ENCODE measurements at regions not wholly inside any gene's neighbourhood (a gene's known extent, or its start where the extent isn't known, plus 50 kb on each side); places are given as distances from the start of the nearest gene placed in this dataset.

GRCh38 chr15:46120713-46121112 lies 485.9 kb downstream of the SQOR start:
- DNase-seq, result no peak

GRCh38 chr15:46121441-46121840 lies 486.6 kb downstream of the SQOR start:
- DNase-seq, result no peak

GRCh38 chr15:46126581-46126980 lies 491.8 kb downstream of the SQOR start:
- no peak for DNase-seq

GRCh38 chr15:46127361-46127874 lies 492.6 kb downstream of the SQOR start:
- no peak for DNase-seq

GRCh38 chr15:46129145-46129544 lies 494.3 kb downstream of the SQOR start:
- no peak for DNase-seq

- DNase-seq, result no peak
Measured at GRCh38 chr15:46131876-46132275, 497.0 kb downstream of the SQOR start.

GRCh38 chr15:46137443-46137842 lies 502.6 kb downstream of the SQOR start:
- no peak for DNase-seq

GRCh38 chr15:46146002-46146401 lies 511.2 kb downstream of the SQOR start:
- DNase-seq, result no peak

GRCh38 chr15:46146915-46147314 lies 512.1 kb downstream of the SQOR start:
- DNase-seq, result no peak

- DNase-seq, result no peak
Measured at GRCh38 chr15:46151786-46152185, 517.0 kb downstream of the SQOR start.

GRCh38 chr15:46166750-46167149 lies 531.9 kb downstream of the SQOR start:
- DNase-seq, result no peak

GRCh38 chr15:46170326-46170725 lies 535.5 kb downstream of the SQOR start:
- DNase-seq, result no peak

- no peak for DNase-seq
Measured at GRCh38 chr15:46174122-46174521, 539.3 kb downstream of the SQOR start.

GRCh38 chr15:46177219-46177618 lies 542.4 kb downstream of the SQOR start:
- no peak for DNase-seq

GRCh38 chr15:46178138-46178537 lies 543.3 kb downstream of the SQOR start:
- DNase-seq, result no peak

GRCh38 chr15:46207341-46207740 lies 572.5 kb downstream of the SQOR start:
- DNase-seq, result no peak

GRCh38 chr15:46213551-46213950 lies 578.7 kb downstream of the SQOR start:
- DNase-seq, result no peak

- DNase-seq, result no peak
Measured at GRCh38 chr15:46222826-46223225, 588.0 kb downstream of the SQOR start.

- no peak for DNase-seq
Measured at GRCh38 chr15:46229263-46229662, 594.4 kb downstream of the SQOR start.

- no peak for DNase-seq
Measured at GRCh38 chr15:46231786-46232185, 597.0 kb downstream of the SQOR start.

- no peak for DNase-seq
Measured at GRCh38 chr15:46232471-46232870, 597.6 kb downstream of the SQOR start.

GRCh38 chr15:46242935-46243334 lies 608.1 kb downstream of the SQOR start:
- DNase-seq, result no peak

GRCh38 chr15:46251903-46252302 lies 617.1 kb downstream of the SQOR start:
- peak; percentile 2 for DNase-seq

GRCh38 chr15:46258056-46258455 lies 623.2 kb downstream of the SQOR start:
- no peak for DNase-seq

- no peak for DNase-seq
Measured at GRCh38 chr15:46260937-46261336, 626.1 kb downstream of the SQOR start.
